NT2/D1 (cell line): ENCODE measurements at regions not wholly inside any gene's neighbourhood (a gene's known extent, or its start where the extent isn't known, plus 50 kb on each side); places are given as distances from the start of the nearest gene placed in this dataset.

Experiments
- DNase-seq: peaks from one replicate; pipeline ENCODE4 v3.0.0-alpha.2; 2011; ENCODE audit warnings: low read depth, low spot score
- H3K27me3 ChIP-seq: 2 replicates; pipeline ENCODE4 v1.6.0; 2011; ENCODE audit warnings: mild to moderate bottlenecking; ENCODE audit not compliant: insufficient read length, insufficient read depth
- H3K36me3 ChIP-seq: 2 replicates; pipeline ENCODE4 v1.6.1; 2011; ENCODE audit warnings: mild to moderate bottlenecking, low read length, mixed read lengths; ENCODE audit not compliant: insufficient read depth, insufficient read length
- H3K4me1 ChIP-seq: 2 replicates; pipeline ENCODE4 v1.5.1; 2011; ENCODE audit not compliant: insufficient read depth, insufficient read length
- H3K4me3 ChIP-seq: 2 replicates; pipeline ENCODE4 v1.5.1; 2011; ENCODE audit warnings: low read depth; ENCODE audit not compliant: insufficient read length
- H3K9ac ChIP-seq: 2 replicates; pipeline ENCODE4 v1.6.0; 2011; ENCODE audit warnings: low read depth; ENCODE audit not compliant: insufficient read length
- H3K9me3 ChIP-seq: 2 replicates; pipeline ENCODE4 v1.5.1; 2011; ENCODE audit warnings: mild to moderate bottlenecking, low read length; ENCODE audit not compliant: insufficient read depth
- SUZ12 ChIP-seq: IDR thresholded peaks from 2 replicates; pipeline ENCODE4 v1.6.1; 2011; ENCODE audit not compliant: insufficient read length, insufficient read depth; ENCODE audit errors: extremely low read depth
- YY1 ChIP-seq: IDR thresholded peaks from 2 replicates; pipeline ENCODE4 v1.6.1; 2011; ENCODE audit not compliant: insufficient read length, insufficient read depth
- ZNF274 ChIP-seq: IDR thresholded peaks from 2 replicates; pipeline ENCODE4 v1.6.1; 2011; ENCODE audit warnings: mild to moderate bottlenecking, low read depth, low read length

GRCh38 chr2:221077251-221077650 lies 494.9 kb downstream of the EPHA4 start:
- DNase-seq, result no peak
- no peaks in the 10 kb centered on the region for H3K4me1 ChIP-seq
- H3K9ac ChIP-seq, result no peak overlapping the region
- H3K36me3 ChIP-seq, result no peaks in the 10 kb centered on the region
- H3K4me3 ChIP-seq, result no peak overlapping the region
- no peak for TF ChIP-seq YY1
- no peak for TF ChIP-seq SUZ12
- no peaks in the 10 kb centered on the region for H3K27me3 ChIP-seq
- H3K9me3 ChIP-seq, result 0 out of 2 replicates have a peak, but pooled peaks cover 2% of the 10 kb centered on the region

DNA sequence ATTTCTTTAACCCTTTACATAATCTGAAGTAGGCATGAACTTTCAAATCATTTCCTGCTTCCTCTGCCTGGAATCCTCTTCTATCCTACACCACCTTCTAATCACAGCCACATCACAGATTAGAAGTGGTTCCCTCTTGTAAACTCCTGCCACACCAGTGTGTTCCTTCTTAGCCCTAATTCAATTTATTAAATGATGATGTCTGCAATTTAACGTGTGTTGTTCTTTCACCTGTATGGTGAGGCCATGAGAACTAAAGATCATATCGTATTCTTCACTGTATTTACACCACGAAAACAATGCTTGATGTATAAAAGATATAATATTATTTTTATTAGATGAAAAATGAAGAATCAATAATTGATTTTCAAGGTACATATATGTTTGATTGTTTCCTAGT lies 494.3 kb downstream of the EPHA4 start:
- Histone ChIP-seq H3K27me3 (no peaks in the 10 kb centered on the region), H3K4me1 (no peaks in the 10 kb centered on the region), H3K36me3 (no peaks in the 10 kb centered on the region), H3K9ac (no peak overlapping the region), H3K4me3 (no peak overlapping the region), H3K9me3 (no peaks in the 10 kb centered on the region)
- no peak for DNase-seq
- TF ChIP-seq YY1, result no peak
- no peak for TF ChIP-seq ZNF274
- TF ChIP-seq SUZ12, result no peak

GRCh38 chr2:221085341-221085900 lies 486.7 kb downstream of the EPHA4 start:
- Histone ChIP-seq H3K36me3 (no peaks in the 10 kb centered on the region), H3K9me3 (no peaks in the 10 kb centered on the region), H3K27me3 (no peaks in the 10 kb centered on the region), H3K4me3 (no peak overlapping the region), H3K4me1 (no peaks in the 10 kb centered on the region), H3K9ac (no peak overlapping the region)
- no peak for DNase-seq
- TF ChIP-seq SUZ12, result no peak
- no peak for TF ChIP-seq YY1
- no peak for TF ChIP-seq ZNF274

GRCh38 chr2:221085936-221086335 lies 486.2 kb downstream of the EPHA4 start:
- no peak for TF ChIP-seq YY1
- TF ChIP-seq SUZ12, result no peak
- TF ChIP-seq ZNF274, result no peak
- no peaks in the 10 kb centered on the region for H3K36me3 ChIP-seq
- no peaks in the 10 kb centered on the region for H3K4me1 ChIP-seq
- H3K27me3 ChIP-seq, result no peaks in the 10 kb centered on the region
- DNase-seq, result no peak
- H3K9ac ChIP-seq, result no peak overlapping the region
- no peaks in the 10 kb centered on the region for H3K9me3 ChIP-seq
- no peak overlapping the region for H3K4me3 ChIP-seq

GRCh38 chr2:221087779-221088178 lies 484.3 kb downstream of the EPHA4 start:
- no peak for DNase-seq
- Histone ChIP-seq H3K9ac (no peak overlapping the region), H3K4me1 (no peaks in the 10 kb centered on the region), H3K27me3 (no peaks in the 10 kb centered on the region), H3K36me3 (no peaks in the 10 kb centered on the region), H3K9me3 (no peaks in the 10 kb centered on the region), H3K4me3 (no peak overlapping the region)
- TF ChIP-seq SUZ12 (no peak), YY1 (no peak), ZNF274 (no peak)

DNA sequence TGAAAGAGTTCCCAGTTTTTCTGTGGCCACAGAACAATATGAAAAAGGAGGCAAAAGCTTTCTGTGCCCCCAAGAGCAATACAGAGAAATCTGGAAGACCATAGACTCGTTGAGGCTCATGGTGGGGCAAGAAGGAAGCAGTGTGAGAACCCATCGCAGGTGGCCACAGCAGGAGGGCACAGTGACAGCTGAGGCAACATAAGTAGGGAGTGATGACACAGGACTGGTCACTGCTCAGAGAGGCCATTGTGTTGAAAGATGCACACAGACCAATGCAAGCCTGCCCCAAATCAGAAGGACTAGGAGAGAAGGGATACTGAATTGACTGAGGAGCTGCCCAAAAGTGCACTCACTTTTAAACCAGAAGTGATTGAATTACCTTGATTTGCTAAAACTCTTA lies 483.6 kb downstream of the EPHA4 start:
- no peak overlapping the region for H3K4me3 ChIP-seq
- H3K4me1 ChIP-seq, result no peaks in the 10 kb centered on the region
- TF ChIP-seq ZNF274 (no peak), YY1 (no peak)
- H3K36me3 ChIP-seq, result no peaks in the 10 kb centered on the region
- H3K9ac ChIP-seq, result no peak overlapping the region
- H3K9me3 ChIP-seq, result no peaks in the 10 kb centered on the region
- H3K27me3 ChIP-seq, result no peaks in the 10 kb centered on the region
- DNase-seq, result no peak

DNA sequence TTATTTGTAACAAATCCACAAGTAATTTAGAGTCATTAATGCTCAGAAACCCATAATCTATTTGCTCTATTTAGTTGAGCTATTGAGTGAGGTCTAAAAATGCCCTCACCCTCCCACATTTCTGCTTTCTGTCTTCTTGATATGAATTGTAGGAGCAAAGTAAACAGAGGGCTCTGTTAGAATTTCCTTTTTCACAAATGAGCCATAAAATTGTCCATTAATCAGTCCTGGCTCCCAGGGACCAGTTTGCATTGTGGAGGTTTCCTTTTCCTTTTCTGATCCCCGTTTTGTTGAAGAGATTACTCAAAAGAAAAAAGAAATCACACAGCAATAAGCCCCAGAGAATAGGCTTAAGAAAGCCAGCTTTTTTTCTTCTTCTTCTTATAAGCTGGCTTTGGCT lies 476.7 kb downstream of the EPHA4 start:
- Histone ChIP-seq H3K27me3 (no peaks in the 10 kb centered on the region), H3K9ac (no peak overlapping the region), H3K4me3 (no peak overlapping the region), H3K9me3 (no peaks in the 10 kb centered on the region; the same call in 1 of the 2 replicates), H3K4me1 (no peaks in the 10 kb centered on the region), H3K36me3 (no peaks in the 10 kb centered on the region)
- no peak for DNase-seq
- TF ChIP-seq ZNF274 (no peak), SUZ12 (no peak), YY1 (no peak)
